ENCODE measurements at regions not wholly inside any gene's neighbourhood (a gene's known extent, or its start where the extent isn't known, plus 50 kb on each side); places are given as distances from the start of the nearest gene placed in this dataset.

DNA sequence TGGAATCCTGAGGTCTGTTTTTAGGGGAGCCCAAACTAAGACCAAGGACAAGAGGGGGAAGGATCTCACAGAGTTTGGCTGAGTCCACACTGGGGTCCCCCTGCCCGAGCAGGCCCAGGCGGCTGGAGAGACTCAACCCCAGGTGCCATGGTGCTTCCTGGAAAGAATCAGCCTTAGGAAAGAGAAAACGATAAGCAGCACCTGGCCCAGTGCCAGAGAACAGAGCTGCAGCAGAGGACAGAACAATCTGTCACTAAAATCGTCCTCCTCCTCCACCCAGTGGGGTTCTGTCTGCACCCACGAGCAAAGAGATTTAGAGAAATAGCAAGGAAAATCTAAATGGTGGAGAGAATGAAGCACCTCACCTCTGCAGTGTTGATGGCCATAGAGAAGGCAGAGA is 470.5 kb downstream of the BCOR start:
- no peaks in the 10 kb centered on the region for H3K27me3 ChIP-seq (ENCODE audit: insufficient read depth, low read length)
- no peak overlapping the region for H3K4me3 ChIP-seq (ENCODE audit: low read depth, low read length)
- H3K4me1 ChIP-seq (ENCODE audit: control insufficient read depth, insufficient read depth, low read length, unreplicated experiment) = no peaks in the 10 kb centered on the region
- H3K36me3 ChIP-seq (ENCODE audit: insufficient read depth, low read length) = no peaks in the 10 kb centered on the region
- no peak overlapping the region for H2AFZ ChIP-seq (ENCODE audit: low read length, unreplicated experiment)
- no peaks in the 10 kb centered on the region for H3K79me2 ChIP-seq (ENCODE audit: control insufficient read depth, insufficient read depth, low read length, unreplicated experiment)
- no peak overlapping the region for H3K27ac ChIP-seq (ENCODE audit: low read depth, low read length)

DNA sequence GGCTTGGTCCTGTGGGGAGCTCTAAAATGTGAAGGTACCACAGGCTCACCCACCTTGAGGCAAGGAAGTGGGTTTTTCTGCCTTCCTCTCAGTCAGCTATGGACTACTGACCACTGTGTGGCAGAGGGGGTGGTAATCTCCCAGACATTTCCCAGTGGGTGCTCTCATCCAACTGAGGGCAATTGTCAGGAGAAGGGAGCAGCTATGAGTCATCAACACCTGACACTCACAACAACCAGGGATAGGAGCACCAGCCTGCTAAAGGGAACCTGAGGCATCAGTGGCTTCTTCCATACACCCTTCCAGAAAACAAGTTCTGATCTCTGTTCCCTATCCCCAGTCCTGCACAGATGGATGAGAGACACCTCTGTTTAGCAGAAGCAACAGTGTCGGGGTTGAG is 468.8 kb downstream of the BCOR start:
- no peak overlapping the region for H2AFZ ChIP-seq (ENCODE audit: low read length, unreplicated experiment)
- H3K4me1 ChIP-seq (ENCODE audit: control insufficient read depth, insufficient read depth, low read length, unreplicated experiment) = no peaks in the 10 kb centered on the region
- no peaks in the 10 kb centered on the region for H3K79me2 ChIP-seq (ENCODE audit: control insufficient read depth, insufficient read depth, low read length, unreplicated experiment)
- H3K4me3 ChIP-seq (ENCODE audit: low read depth, low read length) = no peak overlapping the region
- H3K27ac ChIP-seq (ENCODE audit: low read depth, low read length) = no peak overlapping the region
- no peaks in the 10 kb centered on the region for H3K27me3 ChIP-seq (ENCODE audit: insufficient read depth, low read length)
- H3K36me3 ChIP-seq (ENCODE audit: insufficient read depth, low read length) = no peaks in the 10 kb centered on the region

DNA sequence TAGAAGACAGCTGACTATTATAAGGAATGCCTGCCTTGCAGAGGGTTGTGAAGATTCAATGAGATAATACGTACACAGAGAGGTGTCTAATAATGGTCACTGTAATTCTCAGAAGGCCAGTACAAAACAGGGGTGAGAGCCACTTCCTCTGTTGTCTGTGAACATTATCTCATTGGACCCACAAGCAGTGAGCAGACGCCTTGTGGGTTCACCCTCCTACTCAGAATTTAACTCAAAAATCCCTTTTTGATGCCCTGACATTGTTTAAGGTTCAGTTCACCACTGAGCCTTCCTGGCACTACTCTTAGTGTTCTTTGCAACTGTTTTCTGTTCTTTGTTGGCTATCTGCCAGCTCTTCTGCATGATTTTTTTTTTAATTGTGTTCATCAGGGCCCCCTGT is 467.4 kb downstream of the BCOR start:
- Histone ChIP-seq H3K4me3 (ENCODE audit: low read depth, low read length) (no peak overlapping the region), H3K27ac (ENCODE audit: low read depth, low read length) (no peak overlapping the region), H3K79me2 (ENCODE audit: control insufficient read depth, insufficient read depth, low read length, unreplicated experiment) (no peaks in the 10 kb centered on the region), H3K27me3 (ENCODE audit: insufficient read depth, low read length) (no peaks in the 10 kb centered on the region), H3K36me3 (ENCODE audit: insufficient read depth, low read length) (no peaks in the 10 kb centered on the region), H2AFZ (ENCODE audit: low read length, unreplicated experiment) (no peak overlapping the region), H3K4me1 (ENCODE audit: control insufficient read depth, insufficient read depth, low read length, unreplicated experiment) (no peaks in the 10 kb centered on the region)

DNA sequence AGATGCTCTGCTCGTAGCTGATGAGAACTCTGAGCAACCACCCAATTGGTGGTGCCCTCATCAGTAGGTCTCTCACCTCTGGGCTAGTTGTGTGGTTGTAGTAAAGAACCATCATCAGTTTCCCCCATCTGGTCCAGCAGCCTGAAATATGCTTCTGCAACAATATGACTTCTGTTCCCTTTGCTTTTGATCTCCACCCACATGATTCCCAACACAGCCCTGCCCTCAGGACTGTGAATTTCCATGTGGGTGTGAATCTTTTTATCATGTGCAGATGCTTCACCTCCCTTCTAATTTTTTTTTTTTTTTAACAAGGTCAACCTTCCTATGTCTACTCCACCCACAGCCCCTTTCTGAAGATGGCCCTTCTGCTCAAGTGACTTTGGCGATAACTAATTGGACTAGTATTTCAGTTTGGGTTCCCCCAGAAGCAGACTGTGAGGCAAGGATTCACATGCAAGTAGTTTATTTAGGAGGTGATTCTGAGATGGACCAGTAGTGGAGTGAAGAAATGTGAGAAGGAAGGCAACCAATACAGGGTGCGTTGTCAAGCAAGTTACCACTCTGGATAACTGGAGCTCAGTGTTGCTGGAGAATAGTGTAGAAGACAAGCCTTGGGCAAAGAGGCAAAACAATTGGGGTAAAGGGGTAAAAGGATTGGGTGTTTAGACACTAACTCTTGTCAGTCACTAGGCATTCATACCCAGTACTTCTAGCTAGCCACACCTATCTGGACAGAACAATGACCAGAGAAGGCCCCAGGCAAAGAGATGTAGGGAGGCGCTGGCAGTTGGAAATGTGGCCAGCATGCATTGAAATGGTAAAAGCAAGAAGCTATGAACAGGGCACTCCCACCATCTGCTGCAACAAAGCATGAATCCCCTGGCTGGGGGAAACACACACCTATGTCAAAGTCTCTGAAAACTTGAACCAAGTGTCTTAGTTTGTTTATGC is 466.2 kb downstream of the BCOR start:
- Histone ChIP-seq H3K4me3 (ENCODE audit: low read depth, low read length) (no peak overlapping the region), H3K27me3 (ENCODE audit: insufficient read depth, low read length) (no peaks in the 10 kb centered on the region), H3K4me1 (ENCODE audit: control insufficient read depth, insufficient read depth, low read length, unreplicated experiment) (no peaks in the 10 kb centered on the region), H3K79me2 (ENCODE audit: control insufficient read depth, insufficient read depth, low read length, unreplicated experiment) (no peaks in the 10 kb centered on the region), H2AFZ (ENCODE audit: low read length, unreplicated experiment) (no peak overlapping the region), H3K36me3 (ENCODE audit: insufficient read depth, low read length) (no peaks in the 10 kb centered on the region), H3K27ac (ENCODE audit: low read depth, low read length) (no peak overlapping the region)

DNA sequence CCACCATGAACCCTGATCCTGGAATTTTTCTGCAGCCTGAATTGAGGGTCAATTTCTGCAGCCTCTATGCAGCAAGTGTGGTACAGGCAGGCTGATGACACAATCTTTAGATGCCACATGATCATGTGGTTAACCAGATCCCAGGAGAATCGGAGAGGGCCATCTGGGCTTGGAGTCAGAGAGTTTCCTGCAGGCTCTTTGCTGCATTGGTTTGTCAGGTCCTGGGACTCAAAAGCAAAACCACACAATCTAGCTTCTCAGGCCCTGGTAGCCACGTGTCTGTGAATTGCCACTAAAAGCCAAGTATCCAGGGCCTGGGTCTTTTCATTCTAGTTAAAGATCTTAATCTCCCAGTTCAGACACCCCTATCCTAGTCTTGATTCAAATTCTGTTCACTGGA is 464.5 kb downstream of the BCOR start:
- Histone ChIP-seq H3K27ac (ENCODE audit: low read depth, low read length) (no peak overlapping the region), H3K4me1 (ENCODE audit: control insufficient read depth, insufficient read depth, low read length, unreplicated experiment) (no peaks in the 10 kb centered on the region)

DNA sequence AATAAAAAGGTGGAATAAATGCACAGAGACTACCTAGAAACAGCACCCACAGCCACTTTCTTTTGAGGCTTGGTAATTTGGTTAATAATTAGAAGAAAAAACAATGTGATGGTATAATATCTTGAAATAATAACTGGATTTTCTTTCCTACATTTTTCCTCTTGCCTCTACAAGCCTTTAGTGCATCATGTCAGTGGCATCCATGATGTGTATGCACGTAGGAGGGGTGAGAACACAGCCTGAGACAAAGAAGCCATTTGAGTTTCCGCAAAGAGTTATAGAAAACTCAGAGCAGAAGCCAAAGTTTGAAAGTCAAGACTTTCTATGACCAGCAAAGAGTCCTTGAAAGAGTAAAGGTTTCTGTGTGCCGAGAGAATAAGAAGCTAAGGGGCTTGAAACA is 461.3 kb downstream of the BCOR start:
- Histone ChIP-seq H3K27me3 (ENCODE audit: insufficient read depth, low read length) (no peaks in the 10 kb centered on the region), H3K27ac (ENCODE audit: low read depth, low read length) (no peak overlapping the region), H3K36me3 (ENCODE audit: insufficient read depth, low read length) (no peaks in the 10 kb centered on the region), H2AFZ (ENCODE audit: low read length, unreplicated experiment) (no peak overlapping the region), H3K4me3 (ENCODE audit: low read depth, low read length) (no peak overlapping the region), H3K79me2 (ENCODE audit: control insufficient read depth, insufficient read depth, low read length, unreplicated experiment) (no peaks in the 10 kb centered on the region), H3K4me1 (ENCODE audit: control insufficient read depth, insufficient read depth, low read length, unreplicated experiment) (no peaks in the 10 kb centered on the region)

More for the DNA sequence above, 464.5 kb downstream of the BCOR start:
- no peaks in the 10 kb centered on the region for H3K36me3 ChIP-seq (ENCODE audit: insufficient read depth, low read length)
- H2AFZ ChIP-seq (ENCODE audit: low read length, unreplicated experiment) = no peak overlapping the region
- H3K79me2 ChIP-seq (ENCODE audit: control insufficient read depth, insufficient read depth, low read length, unreplicated experiment) = no peaks in the 10 kb centered on the region
- H3K27me3 ChIP-seq (ENCODE audit: insufficient read depth, low read length) = no peaks in the 10 kb centered on the region
- H3K4me3 ChIP-seq (ENCODE audit: low read depth, low read length) = no peak overlapping the region

DNA sequence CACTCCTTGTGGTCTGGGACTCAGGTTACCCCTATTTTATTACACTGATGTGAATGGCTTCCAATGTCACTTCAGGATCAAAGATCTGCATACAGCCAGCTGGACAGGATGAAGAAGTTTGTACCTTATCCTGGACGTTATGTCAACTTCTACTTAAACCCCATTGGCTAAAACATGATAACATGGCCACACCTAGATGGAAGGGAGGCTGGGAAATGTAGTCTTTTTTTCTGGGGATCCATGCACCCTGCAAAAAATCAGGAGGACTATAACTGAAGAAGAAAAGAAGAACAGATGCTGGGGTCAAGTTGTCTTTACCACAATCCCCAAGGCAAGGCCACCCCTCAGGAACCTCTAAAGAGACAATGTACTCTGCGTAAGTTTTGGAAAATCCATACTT is 459.2 kb downstream of the BCOR start:
- Histone ChIP-seq H3K4me3 (ENCODE audit: low read depth, low read length) (no peak overlapping the region), H3K36me3 (ENCODE audit: insufficient read depth, low read length) (no peaks in the 10 kb centered on the region), H3K4me1 (ENCODE audit: control insufficient read depth, insufficient read depth, low read length, unreplicated experiment) (no peaks in the 10 kb centered on the region), H3K79me2 (ENCODE audit: control insufficient read depth, insufficient read depth, low read length, unreplicated experiment) (no peaks in the 10 kb centered on the region), H3K27me3 (ENCODE audit: insufficient read depth, low read length) (no peaks in the 10 kb centered on the region), H2AFZ (ENCODE audit: low read length, unreplicated experiment) (no peak overlapping the region), H3K27ac (ENCODE audit: low read depth, low read length) (no peak overlapping the region)

DNA sequence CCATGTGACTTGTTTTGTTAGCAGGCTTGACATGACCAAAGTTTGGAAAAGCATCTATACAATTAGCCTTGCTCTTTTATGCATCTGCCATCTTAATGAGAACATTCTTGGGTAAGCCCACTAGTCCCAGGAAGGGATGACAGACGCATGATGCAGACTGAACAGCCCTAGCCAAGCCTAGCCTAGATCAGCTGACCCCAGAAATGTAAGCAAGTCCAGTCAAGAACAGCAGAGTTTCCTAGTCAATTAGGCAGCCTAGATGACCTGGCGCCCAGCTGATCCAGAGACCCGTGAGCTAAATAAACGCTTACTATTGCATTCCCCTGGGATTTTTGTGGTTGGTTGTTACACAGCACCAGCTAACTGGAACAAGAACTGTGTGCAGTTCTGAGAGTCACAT is 457.9 kb downstream of the BCOR start:
- Histone ChIP-seq H3K4me3 (ENCODE audit: low read depth, low read length) (no peak overlapping the region), H3K79me2 (ENCODE audit: control insufficient read depth, insufficient read depth, low read length, unreplicated experiment) (no peaks in the 10 kb centered on the region), H3K27ac (ENCODE audit: low read depth, low read length) (no peak overlapping the region), H3K27me3 (ENCODE audit: insufficient read depth, low read length) (no peaks in the 10 kb centered on the region), H2AFZ (ENCODE audit: low read length, unreplicated experiment) (no peak overlapping the region), H3K4me1 (ENCODE audit: control insufficient read depth, insufficient read depth, low read length, unreplicated experiment) (no peaks in the 10 kb centered on the region), H3K36me3 (ENCODE audit: insufficient read depth, low read length) (no peaks in the 10 kb centered on the region)

DNA sequence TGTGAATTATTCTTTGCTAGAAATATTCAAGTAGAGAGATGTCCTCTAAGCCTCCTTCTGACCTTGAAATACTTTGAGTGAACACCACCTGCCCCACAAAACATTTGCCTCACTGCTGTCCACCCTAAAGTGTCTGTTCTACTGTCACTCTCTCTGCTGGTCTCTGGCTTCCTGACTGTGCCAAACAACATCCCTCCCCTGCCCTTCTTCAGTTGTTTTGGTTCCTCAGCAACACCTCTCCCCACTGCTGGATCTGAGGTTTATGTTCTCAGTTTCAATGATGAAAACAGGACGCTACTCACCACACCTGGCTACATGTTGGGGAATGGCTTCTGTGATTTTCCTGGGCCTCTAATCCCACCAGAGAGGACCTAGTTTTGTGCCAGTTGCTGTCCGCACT is 456.9 kb downstream of the BCOR start:
- peaks cover 3% of the 10 kb centered on the region for H3K4me1 ChIP-seq (ENCODE audit: control insufficient read depth, insufficient read depth, low read length, unreplicated experiment)
- H2AFZ ChIP-seq (ENCODE audit: low read length, unreplicated experiment) = no peak overlapping the region
- no peaks in the 10 kb centered on the region for H3K79me2 ChIP-seq (ENCODE audit: control insufficient read depth, insufficient read depth, low read length, unreplicated experiment)
- H3K27ac ChIP-seq (ENCODE audit: low read depth, low read length) = no peak overlapping the region
- H3K4me3 ChIP-seq (ENCODE audit: low read depth, low read length) = no peak overlapping the region
- no peaks in the 10 kb centered on the region for H3K27me3 ChIP-seq (ENCODE audit: insufficient read depth, low read length)
- no peaks in the 10 kb centered on the region for H3K36me3 ChIP-seq (ENCODE audit: insufficient read depth, low read length)

DNA sequence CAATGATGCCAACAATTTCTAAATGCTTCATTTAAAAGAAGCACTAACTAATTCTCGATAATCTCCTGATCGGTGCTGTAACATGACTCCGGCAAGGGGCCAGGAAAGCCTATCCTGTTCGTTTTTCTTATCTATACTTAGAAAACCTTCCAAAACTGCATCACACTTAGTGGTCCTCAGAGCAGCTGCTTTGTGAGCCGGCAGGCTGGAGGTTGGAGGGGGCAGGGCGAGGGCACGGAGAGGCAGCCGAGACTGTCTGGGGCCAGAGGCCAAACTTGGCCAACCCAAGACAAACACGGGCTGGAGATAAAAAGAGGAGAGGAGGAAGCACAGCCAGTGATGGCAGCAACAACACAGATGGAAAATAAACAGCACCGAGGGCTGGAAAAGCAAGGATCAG is 455.7 kb downstream of the BCOR start:
- H3K27ac ChIP-seq (ENCODE audit: low read depth, low read length) = no peak overlapping the region
- no peak overlapping the region for H2AFZ ChIP-seq (ENCODE audit: low read length, unreplicated experiment)
- H3K27me3 ChIP-seq (ENCODE audit: insufficient read depth, low read length) = no peaks in the 10 kb centered on the region
- no peaks in the 10 kb centered on the region for H3K79me2 ChIP-seq (ENCODE audit: control insufficient read depth, insufficient read depth, low read length, unreplicated experiment)
- H3K4me1 ChIP-seq (ENCODE audit: control insufficient read depth, insufficient read depth, low read length, unreplicated experiment) = peaks cover 5% of the 10 kb centered on the region
- no peak overlapping the region for H3K4me3 ChIP-seq (ENCODE audit: low read depth, low read length)
- H3K36me3 ChIP-seq (ENCODE audit: insufficient read depth, low read length) = no peaks in the 10 kb centered on the region

DNA sequence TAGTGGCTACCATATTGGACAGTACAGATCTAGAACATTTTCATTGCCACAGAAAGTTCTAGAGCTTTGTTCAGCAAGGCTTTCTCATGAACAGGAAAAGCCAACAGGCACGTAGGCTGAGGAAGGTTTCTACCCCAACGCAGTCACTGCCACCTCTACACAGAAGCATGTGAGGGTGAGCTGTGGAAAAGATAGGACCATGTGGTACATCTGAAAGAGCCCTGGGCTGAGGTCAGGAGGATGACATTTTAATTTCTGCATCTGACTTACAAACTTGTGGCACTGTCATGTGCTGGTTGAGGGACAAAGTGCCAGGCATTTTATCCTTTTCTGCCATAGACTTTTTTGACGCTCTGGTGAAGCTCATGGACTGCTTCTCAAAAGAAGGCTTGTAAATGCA is 454.2 kb downstream of the BCOR start:
- Histone ChIP-seq H3K27me3 (ENCODE audit: insufficient read depth, low read length) (no peaks in the 10 kb centered on the region), H2AFZ (ENCODE audit: low read length, unreplicated experiment) (no peak overlapping the region), H3K27ac (ENCODE audit: low read depth, low read length) (no peak overlapping the region), H3K4me1 (ENCODE audit: control insufficient read depth, insufficient read depth, low read length, unreplicated experiment) (peaks cover 5% of the 10 kb centered on the region), H3K4me3 (ENCODE audit: low read depth, low read length) (no peak overlapping the region), H3K79me2 (ENCODE audit: control insufficient read depth, insufficient read depth, low read length, unreplicated experiment) (no peaks in the 10 kb centered on the region), H3K36me3 (ENCODE audit: insufficient read depth, low read length) (no peaks in the 10 kb centered on the region)
